22Rv1 (cell line): ENCODE measurements at regions not wholly inside any gene's neighbourhood (a gene's known extent, or its start where the extent isn't known, plus 50 kb on each side); places are given as distances from the start of the nearest gene placed in this dataset.

ENCODE experiments used
- ZFX ChIP-seq: fragments of 450-650 bp; IDR thresholded peaks from 2 replicates; pipeline ENCODE4 v1.6.1; 2017; ENCODE audit warnings: antibody characterized with exemption, borderline replicate concordance
- TF ChIP-seq, protein P1 (sequence below): fragments of 450-650 bp; IDR thresholded peaks from 2 replicates; pipeline ENCODE4 v1.5.1; 2017; ENCODE audit warnings: mild to moderate bottlenecking

- TF ChIP-seq, protein P1, sequence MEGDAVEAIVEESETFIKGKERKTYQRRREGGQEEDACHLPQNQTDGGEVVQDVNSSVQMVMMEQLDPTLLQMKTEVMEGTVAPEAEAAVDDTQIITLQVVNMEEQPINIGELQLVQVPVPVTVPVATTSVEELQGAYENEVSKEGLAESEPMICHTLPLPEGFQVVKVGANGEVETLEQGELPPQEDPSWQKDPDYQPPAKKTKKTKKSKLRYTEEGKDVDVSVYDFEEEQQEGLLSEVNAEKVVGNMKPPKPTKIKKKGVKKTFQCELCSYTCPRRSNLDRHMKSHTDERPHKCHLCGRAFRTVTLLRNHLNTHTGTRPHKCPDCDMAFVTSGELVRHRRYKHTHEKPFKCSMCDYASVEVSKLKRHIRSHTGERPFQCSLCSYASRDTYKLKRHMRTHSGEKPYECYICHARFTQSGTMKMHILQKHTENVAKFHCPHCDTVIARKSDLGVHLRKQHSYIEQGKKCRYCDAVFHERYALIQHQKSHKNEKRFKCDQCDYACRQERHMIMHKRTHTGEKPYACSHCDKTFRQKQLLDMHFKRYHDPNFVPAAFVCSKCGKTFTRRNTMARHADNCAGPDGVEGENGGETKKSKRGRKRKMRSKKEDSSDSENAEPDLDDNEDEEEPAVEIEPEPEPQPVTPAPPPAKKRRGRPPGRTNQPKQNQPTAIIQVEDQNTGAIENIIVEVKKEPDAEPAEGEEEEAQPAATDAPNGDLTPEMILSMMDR = no peak
- no peak for TF ChIP-seq ZFX
Observed at GRCh38 chr7:69328516-69328915, 269.8 kb upstream of the AUTS2 start.
